ENCODE measurements at regions not wholly inside any gene's neighbourhood (a gene's known extent, or its start where the extent isn't known, plus 50 kb on each side); places are given as distances from the start of the nearest gene placed in this dataset.
"Not testable (repeated sequence)": the region's sequence is repeated elsewhere in the genome, so short reads cannot be mapped to it uniquely, and the experiment has no call there.

- no peaks in the 10 kb centered on the region for H3K36me3 Mint-ChIP-seq (ENCODE audit: low read depth)
- H3K4me3 Mint-ChIP-seq: no peak overlapping the region
- ATAC-seq (ENCODE audit: low read depth): no peak
- H3K27me3 Mint-ChIP-seq: no peaks in the 10 kb centered on the region
- no peaks in the 10 kb centered on the region for H3K4me1 Mint-ChIP-seq
- intact Hi-C loops (cut with micrococcal nuclease): no loop called here
- H3K9me3 Mint-ChIP-seq: peaks cover 14% of the 10 kb centered on the region
- no peak overlapping the region for H3K27ac Mint-ChIP-seq
- TF ChIP-seq CTCF (IDR thresholded peaks at IDR 0.05): no peak
- no peak for DNase-seq
- CTCF ChIA-PET: no interaction called here
- POLR2A ChIA-PET: no interaction called here
Measured at GRCh38 chr10:121138918-121139317, 287.8 kb downstream of the WDR11 start.

- ATAC-seq (ENCODE audit: low read depth); CTCF ChIA-PET; H3K27me3 Mint-ChIP-seq; DNase-seq; H3K4me1 Mint-ChIP-seq; H3K36me3 Mint-ChIP-seq (ENCODE audit: low read depth); H3K4me3 Mint-ChIP-seq; POLR2A ChIA-PET; intact Hi-C loops (cut with micrococcal nuclease); H3K27ac Mint-ChIP-seq: not testable (repeated sequence)
- H3K9me3 Mint-ChIP-seq: peaks cover 31% of the 10 kb centered on the region
Measured at GRCh38 chr10:121145802-121146395, 294.7 kb downstream of the WDR11 start.

GRCh38 chr10:121148921-121149320 is 297.8 kb downstream of the WDR11 start:
- POLR2A ChIA-PET: no interaction called here
- intact Hi-C loops (cut with micrococcal nuclease): no loop called here
- ATAC-seq (ENCODE audit: low read depth) (no peak), DNase-seq (no peak)
- Mint-ChIP-seq H3K36me3 (ENCODE audit: low read depth) (no peaks in the 10 kb centered on the region), H3K4me3 (no peak overlapping the region), H3K27ac (no peak overlapping the region), H3K9me3 (peaks cover 21% of the 10 kb centered on the region), H3K4me1 (no peaks in the 10 kb centered on the region), H3K27me3 (no peaks in the 10 kb centered on the region)
- CTCF ChIA-PET: no interaction called here
- TF ChIP-seq CTCF (IDR thresholded peaks at IDR 0.05): no peak

GRCh38 chr10:121152033-121152432 is 300.9 kb downstream of the WDR11 start:
- ATAC-seq (ENCODE audit: low read depth): no peak
- no peaks in the 10 kb centered on the region for H3K36me3 Mint-ChIP-seq (ENCODE audit: low read depth)
- intact Hi-C loops (cut with micrococcal nuclease): no loop called here

GRCh38 chr10:121152935-121153334 is 301.8 kb downstream of the WDR11 start:
- intact Hi-C loops (cut with micrococcal nuclease): no loop called here
- no peak overlapping the region for H3K27ac Mint-ChIP-seq
- peaks cover 4% of the 10 kb centered on the region for H3K27me3 Mint-ChIP-seq
- TF ChIP-seq CTCF (IDR thresholded peaks at IDR 0.05): no peak
- ChIA-PET CTCF (no interaction called here), POLR2A (no interaction called here)
- no peak for DNase-seq
- H3K36me3 Mint-ChIP-seq (ENCODE audit: low read depth): no peaks in the 10 kb centered on the region
- H3K4me3 Mint-ChIP-seq: no peak overlapping the region
- H3K9me3 Mint-ChIP-seq: peaks cover 5% of the 10 kb centered on the region
- H3K4me1 Mint-ChIP-seq: no peaks in the 10 kb centered on the region
- no peak for ATAC-seq (ENCODE audit: low read depth)

More at GRCh38 chr10:121152033-121152432, 300.9 kb downstream of the WDR11 start:
- DNase-seq: no peak
- peaks cover 5% of the 10 kb centered on the region for H3K9me3 Mint-ChIP-seq
- ChIA-PET CTCF (no interaction called here), POLR2A (no interaction called here)
- H3K27me3 Mint-ChIP-seq: peaks cover 4% of the 10 kb centered on the region
- no peaks in the 10 kb centered on the region for H3K4me1 Mint-ChIP-seq
- TF ChIP-seq CTCF (IDR thresholded peaks at IDR 0.05): no peak
- no peak overlapping the region for H3K4me3 Mint-ChIP-seq
- H3K27ac Mint-ChIP-seq: no peak overlapping the region

- Mint-ChIP-seq H3K4me1 (no peaks in the 10 kb centered on the region), H3K36me3 (ENCODE audit: low read depth) (no peaks in the 10 kb centered on the region), H3K4me3 (no peak overlapping the region), H3K27ac (no peak overlapping the region), H3K9me3 (peaks cover 5% of the 10 kb centered on the region), H3K27me3 (peaks cover 4% of the 10 kb centered on the region)
- TF ChIP-seq CTCF (IDR thresholded peaks at IDR 0.05): no peak
- intact Hi-C loops (cut with micrococcal nuclease): no loop called here
- DNase-seq: no peak
- CTCF ChIA-PET: no interaction called here
- POLR2A ChIA-PET: no interaction called here
- ATAC-seq (ENCODE audit: low read depth): no peak
Measured at GRCh38 chr10:121154310-121154709, 303.1 kb downstream of the WDR11 start.
